Gastrocnemius medialis (tissue), 4 donors: ENCODE measurements at regions not wholly inside any gene's neighbourhood (a gene's known extent, or its start where the extent isn't known, plus 50 kb on each side); places are given as distances from the start of the nearest gene placed in this dataset.

ENCODE experiments used
- CTCF ChIP-seq, 5 experiments: fragments of 450-650 bp in 3 of 5; fragments of 200-600 bp in 2 of 5; sonication (generic) in 2 of 5; IDR thresholded peaks in 4 of 5; conservative IDR thresholded peaks in 1 of 5; 1 replicate in 4 of 5; 2 replicates in 1 of 5; pipeline ENCODE4 v1.5.1; 2016 to 2019; ENCODE audit warnings: antibody characterized with exemption in 5 of 5, mild to moderate bottlenecking in 3 of 5, moderate library complexity in 3 of 5
- POLR2A ChIP-seq, 2 donors: fragments of 450-650 bp; IDR thresholded peaks; one replicate each; pipeline ENCODE4 v1.6.1; 2017; ENCODE audit warnings: antibody characterized with exemption in 2 of 2, mild to moderate bottlenecking in 2 of 2, moderate library complexity in 2 of 2

GRCh38 chr15:48062148-48062872 lies 58.5 kb upstream of the SLC24A5 start:
- TF ChIP-seq POLR2A (IDR thresholded peaks at IDR 0.05) (no peak), CTCF (IDR thresholded peaks at IDR 0.05 in 4 of 5, conservative IDR thresholded peaks at IDR 0.05 in 1 of 5) (no peak)
